ENCODE measurements at regions not wholly inside any gene's neighbourhood (a gene's known extent, or its start where the extent isn't known, plus 50 kb on each side); places are given as distances from the start of the nearest gene placed in this dataset.

DNA sequence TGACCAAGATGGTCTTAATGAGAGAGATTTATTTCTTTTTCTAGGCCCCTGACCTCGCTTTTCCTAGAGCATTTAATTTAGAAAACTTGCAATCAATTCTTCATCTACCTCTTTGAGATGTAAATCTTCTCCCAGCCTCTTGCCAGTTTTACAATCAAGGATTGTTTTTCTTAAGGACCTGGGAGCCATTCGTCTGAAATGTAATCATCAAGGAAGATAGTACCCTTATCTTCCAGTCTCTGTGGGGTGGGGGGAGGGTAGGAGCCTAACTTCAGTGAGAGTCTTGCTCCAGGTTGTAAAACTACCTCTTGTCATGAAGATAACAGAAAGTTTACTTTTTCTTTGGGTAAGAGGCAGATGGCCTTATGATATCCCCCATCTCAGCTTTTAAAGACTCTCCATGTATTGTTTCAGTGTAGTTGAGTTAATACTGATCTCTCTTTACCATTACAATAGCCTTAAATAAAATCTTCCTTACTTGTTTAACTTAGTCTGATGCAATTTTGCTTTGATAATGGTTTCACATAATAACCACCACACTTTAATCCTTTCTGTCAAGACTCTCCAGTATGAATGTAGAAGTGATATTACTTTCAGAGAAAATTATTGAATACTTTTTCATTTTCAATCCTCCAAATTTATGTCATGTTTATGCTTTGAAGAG, 110.2 kb upstream of the CPHXL start:
- DNase-seq (ENCODE audit: low read depth): no peak
- no peak for TF ChIP-seq CTCF (IDR thresholded peaks at IDR 0.05; ENCODE audit: insufficient read depth, low read depth, low read length)
- no peak overlapping the region for H3K4me3 ChIP-seq (ENCODE audit: low read depth, low read length)

GRCh38 chr16:75837264-75837663, 111.0 kb upstream of the CPHXL start:
- no peak overlapping the region for H3K4me3 ChIP-seq (ENCODE audit: low read depth, low read length)
- TF ChIP-seq CTCF (IDR thresholded peaks at IDR 0.05; ENCODE audit: insufficient read depth, low read depth, low read length): no peak
- no peak for DNase-seq (ENCODE audit: low read depth)

DNA sequence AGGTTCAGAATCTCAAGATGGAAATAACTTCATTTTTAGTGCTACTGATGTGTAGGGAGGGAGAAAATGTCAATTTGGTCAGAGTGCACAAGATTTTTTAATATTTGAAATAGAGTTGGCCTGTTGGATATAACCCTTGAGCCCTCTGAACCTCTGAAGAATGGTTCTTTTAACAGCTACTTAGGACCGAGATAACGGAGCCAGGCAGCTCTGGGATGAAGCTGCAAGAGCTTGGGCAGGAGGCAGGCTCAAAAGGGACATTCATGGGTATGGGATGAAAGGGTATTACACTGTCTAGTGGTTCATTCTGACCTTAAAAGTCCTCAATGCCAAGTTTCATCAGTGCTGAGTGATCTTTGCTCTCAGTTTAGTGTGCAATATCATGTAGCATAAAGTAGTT, 111.4 kb upstream of the CPHXL start:
- DNase-seq (ENCODE audit: low read depth): no peak
- no peak for TF ChIP-seq CTCF (IDR thresholded peaks at IDR 0.05; ENCODE audit: insufficient read depth, low read depth, low read length)
- H3K4me3 ChIP-seq (ENCODE audit: low read depth, low read length): no peak overlapping the region

GRCh38 chr16:75841517-75841916, 115.2 kb upstream of the CPHXL start:
- DNase-seq (ENCODE audit: low read depth): no peak
- no peak for TF ChIP-seq CTCF (IDR thresholded peaks at IDR 0.05; ENCODE audit: insufficient read depth, low read depth, low read length)
- H3K4me3 ChIP-seq (ENCODE audit: low read depth, low read length): no peak overlapping the region

- no peak overlapping the region for H3K4me3 ChIP-seq (ENCODE audit: low read depth, low read length)
- no peak for TF ChIP-seq CTCF (IDR thresholded peaks at IDR 0.05; ENCODE audit: insufficient read depth, low read depth, low read length)
- no peak for DNase-seq (ENCODE audit: low read depth)
Measured at GRCh38 chr16:75847172-75847571, 120.9 kb upstream of the CPHXL start.

DNA sequence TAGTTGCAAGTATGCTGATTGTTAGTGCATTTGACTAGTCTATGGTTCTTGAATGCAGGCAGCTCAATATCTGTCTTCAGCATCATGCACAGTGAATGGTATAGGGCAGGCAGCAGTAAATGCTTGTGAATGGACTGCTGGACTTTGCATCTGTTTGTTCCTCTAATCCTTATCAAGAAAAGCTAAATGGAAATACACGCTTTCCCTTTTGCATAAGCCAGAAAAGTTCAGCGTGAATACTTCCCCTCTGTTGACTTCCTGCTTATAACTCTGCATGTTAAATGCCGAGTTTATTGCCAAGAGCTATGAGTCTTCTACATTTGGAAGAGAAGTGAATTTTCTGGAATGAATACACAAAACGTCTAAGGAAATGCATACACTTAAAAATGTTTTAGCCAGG, 127.9 kb upstream of the CPHXL start:
- no peak overlapping the region for H3K4me3 ChIP-seq (ENCODE audit: low read depth, low read length)
- DNase-seq (ENCODE audit: low read depth): no peak
- no peak for TF ChIP-seq CTCF (IDR thresholded peaks at IDR 0.05; ENCODE audit: insufficient read depth, low read depth, low read length)
